ENCODE measurements at regions not wholly inside any gene's neighbourhood (a gene's known extent, or its start where the extent isn't known, plus 50 kb on each side); places are given as distances from the start of the nearest gene placed in this dataset.

GRCh38 chr1:119222271-119222670, 81.8 kb upstream of the WARS2 start:
- ATAC-seq, result no peak

GRCh38 chr1:119225265-119225664, 84.8 kb upstream of the WARS2 start:
- Histone ChIP-seq H3K4me1 (no peaks in the 10 kb centered on the region), H3K36me3 (no peaks in the 10 kb centered on the region), H3K27ac (no peak overlapping the region), H3K9me3 (no peaks in the 10 kb centered on the region), H3K27me3 (no peaks in the 10 kb centered on the region), H3K4me3 (no peak overlapping the region)
- ATAC-seq, result no peak
- no peak for TF ChIP-seq POLR2A (IDR thresholded peaks at IDR 0.05)
- TF ChIP-seq CTCF (IDR thresholded peaks at IDR 0.05), result no peak
- no peak for TF ChIP-seq EP300 (IDR thresholded peaks at IDR 0.05)
- TF ChIP-seq POLR2AphosphoS5 (IDR thresholded peaks at IDR 0.05), result no peak

More at GRCh38 chr1:119222271-119222670, 81.8 kb upstream of the WARS2 start:
- WGBS, 2 donors (ENCODE audit: low coverage in 1 of 2), result 89 to 91% methylated on average over 3 of the region's 5 CpGs
- H3K36me3 ChIP-seq, result peaks cover 0 to 13% of the 10 kb centered on the region in 2 donors
- TF ChIP-seq CTCF (IDR thresholded peaks at IDR 0.05) (no peak), POLR2A (IDR thresholded peaks at IDR 0.05) (no peak), EP300 (IDR thresholded peaks at IDR 0.05) (no peak), POLR2AphosphoS5 (IDR thresholded peaks at IDR 0.05) (no peak)
- H3K9me3 ChIP-seq, result no peaks in the 10 kb centered on the region
- no peaks in the 10 kb centered on the region for H3K4me1 ChIP-seq
- no peaks in the 10 kb centered on the region for H3K27me3 ChIP-seq
- H3K27ac ChIP-seq, result no peak overlapping the region
- H3K4me3 ChIP-seq, result no peak overlapping the region

- ATAC-seq, result no peak
- WGBS, 2 donors (ENCODE audit: low coverage in 1 of 2), result 76% methylated on average over 2 of the region's 2 CpGs; no CpG with 5 or more reads in 1 of the 2 donors
- H3K36me3 ChIP-seq, result no peaks in the 10 kb centered on the region
- no peak overlapping the region for H3K4me3 ChIP-seq
- no peak for TF ChIP-seq POLR2AphosphoS5 (IDR thresholded peaks at IDR 0.05)
- TF ChIP-seq CTCF (IDR thresholded peaks at IDR 0.05), result no peak
- TF ChIP-seq POLR2A (IDR thresholded peaks at IDR 0.05), result no peak
- no peak for TF ChIP-seq EP300 (IDR thresholded peaks at IDR 0.05)
- H3K27me3 ChIP-seq, result no peaks in the 10 kb centered on the region
- H3K4me1 ChIP-seq, result no peaks in the 10 kb centered on the region
- H3K9me3 ChIP-seq, result no peaks in the 10 kb centered on the region
- H3K27ac ChIP-seq, result no peak overlapping the region
These were observed 85.4 kb upstream of the WARS2 start for GRCh38 chr1:119225831-119226230.

GRCh38 chr1:119226321-119226720, 85.9 kb upstream of the WARS2 start:
- no peak overlapping the region for H3K27ac ChIP-seq
- TF ChIP-seq EP300 (IDR thresholded peaks at IDR 0.05), result no peak
- no peak for TF ChIP-seq POLR2AphosphoS5 (IDR thresholded peaks at IDR 0.05)
- no peak for TF ChIP-seq CTCF (IDR thresholded peaks at IDR 0.05)
- TF ChIP-seq POLR2A (IDR thresholded peaks at IDR 0.05), result no peak
- no peak for ATAC-seq
- H3K4me3 ChIP-seq, result no peak overlapping the region
- H3K9me3 ChIP-seq, result no peaks in the 10 kb centered on the region
- no peaks in the 10 kb centered on the region for H3K4me1 ChIP-seq
- no peaks in the 10 kb centered on the region for H3K36me3 ChIP-seq
- WGBS, 2 donors (ENCODE audit: low coverage in 1 of 2), result 41 to 57% methylated on average over 1 of the region's 1 CpG
- no peaks in the 10 kb centered on the region for H3K27me3 ChIP-seq

- Histone ChIP-seq H3K4me1 (no peaks in the 10 kb centered on the region), H3K9me3 (no peaks in the 10 kb centered on the region), H3K36me3 (no peaks in the 10 kb centered on the region), H3K27me3 (no peaks in the 10 kb centered on the region), H3K4me3 (no peak overlapping the region), H3K27ac (no peak overlapping the region)
- no CpG with 5 or more reads among the region's 3 CpGs for WGBS, 2 donors (ENCODE audit: low coverage in 1 of 2)
- no peak for TF ChIP-seq EP300 (IDR thresholded peaks at IDR 0.05)
- ATAC-seq, result no peak
These were observed 86.5 kb upstream of the WARS2 start for GRCh38 chr1:119226913-119227312.

Measured in gastroesophageal sphincter (tissue), 4 donors.